ENCODE measurements at regions not wholly inside any gene's neighbourhood (a gene's known extent, or its start where the extent isn't known, plus 50 kb on each side); places are given as distances from the start of the nearest gene placed in this dataset.

GRCh38 chr1:4963251-4963650, 308.8 kb downstream of the AJAP1 start:
- 52 to 54% methylated on average over 8 of the region's 8 CpGs for WGBS, 2 donors
- DNase-seq (ENCODE audit: low spot score in 2 of 2): peak in 1 of 2 donors; percentile 53
- TF ChIP-seq POLR2A (IDR thresholded peaks at IDR 0.05) (no peak), CTCF (IDR thresholded peaks at IDR 0.05) (no peak)
- no peak overlapping the region for H3K4me3 ChIP-seq (ENCODE audit: low read depth, poor library complexity, severe bottlenecking)
- intact Hi-C loops (cut with DNase I; ENCODE audit: low total_unique reads): no loop called here

DNA sequence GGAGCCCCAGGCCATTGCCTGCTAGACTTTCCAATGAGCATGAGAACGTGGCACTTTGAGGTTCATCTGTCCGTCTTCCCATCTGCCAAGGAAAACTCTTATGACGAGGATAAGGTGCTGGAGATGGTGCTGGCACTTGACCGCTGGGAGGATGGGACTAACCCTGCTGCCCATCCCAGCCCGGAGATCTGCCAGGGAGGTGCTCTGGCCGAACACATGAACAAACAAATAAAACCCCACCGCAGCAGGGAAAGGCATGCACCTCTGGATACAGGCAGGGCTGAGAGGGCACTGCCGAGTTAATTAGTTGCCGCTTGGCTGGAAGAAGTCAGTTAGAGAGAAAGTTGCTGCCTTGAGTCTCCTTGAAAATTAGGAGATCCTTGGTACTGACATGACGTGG, 308.4 kb downstream of the AJAP1 start:
- peak in 1 of 2 donors; percentile 79 for DNase-seq (ENCODE audit: low spot score in 2 of 2)
- no peak for TF ChIP-seq POLR2A (IDR thresholded peaks at IDR 0.05)
- TF ChIP-seq CTCF (IDR thresholded peaks at IDR 0.05): no peak
- intact Hi-C loops (cut with DNase I; ENCODE audit: low total_unique reads): no loop called here
- H3K4me3 ChIP-seq (ENCODE audit: low read depth, poor library complexity, severe bottlenecking): no peak overlapping the region
- 77 to 78% methylated on average over 10 of the region's 10 CpGs for WGBS, 2 donors

GRCh38 chr1:4961935-4962645, 307.7 kb downstream of the AJAP1 start:
- intact Hi-C loops (cut with DNase I; ENCODE audit: low total_unique reads): no loop called here
- TF ChIP-seq CTCF (IDR thresholded peaks at IDR 0.05): no peak
- no peak for TF ChIP-seq POLR2A (IDR thresholded peaks at IDR 0.05)
- 85 to 89% methylated on average over 8 of the region's 8 CpGs for WGBS, 2 donors
- DNase-seq (ENCODE audit: low spot score in 2 of 2): peak in 1 of 2 donors; percentile 52
- H3K4me3 ChIP-seq (ENCODE audit: low read depth, poor library complexity, severe bottlenecking): no peak overlapping the region

DNA sequence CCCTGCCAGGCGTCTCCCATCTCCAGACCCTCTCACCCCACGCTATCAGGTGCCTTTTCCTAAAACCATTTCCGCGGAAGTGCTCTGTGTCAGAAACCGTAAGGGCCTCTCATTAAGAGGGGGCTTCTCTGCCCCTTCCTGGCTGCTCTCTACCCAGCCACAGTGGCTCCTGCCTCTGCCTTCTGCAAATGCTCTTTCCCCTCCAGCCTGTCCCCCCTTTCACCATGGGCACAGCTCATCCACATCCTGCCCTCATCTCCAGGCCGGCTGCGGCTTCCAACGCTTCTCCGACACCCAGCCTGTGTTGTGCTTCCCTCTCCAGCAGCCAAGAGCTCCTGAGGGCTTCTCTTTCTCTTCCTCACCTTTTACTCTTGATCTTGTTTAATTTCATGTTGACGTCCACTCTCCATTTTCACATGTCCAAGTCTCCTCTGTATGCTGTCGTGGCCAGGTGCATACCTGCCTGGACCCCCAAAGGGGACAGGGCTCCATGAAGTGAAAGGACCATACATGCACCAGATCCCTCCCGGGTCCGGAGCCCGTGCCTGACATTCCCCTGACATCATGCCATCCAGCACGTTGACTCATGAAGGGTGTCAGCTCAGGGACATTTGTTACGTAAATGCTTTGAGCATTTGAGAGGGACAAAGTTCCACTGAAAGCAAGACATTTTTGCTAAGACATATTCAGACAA, 306.5 kb downstream of the AJAP1 start:
- WGBS, 2 donors: 69 to 82% methylated on average over 16 of the region's 16 CpGs
- TF ChIP-seq POLR2A (IDR thresholded peaks at IDR 0.05) (no peak), CTCF (IDR thresholded peaks at IDR 0.05) (no peak)
- intact Hi-C loops (cut with DNase I; ENCODE audit: low total_unique reads): no loop called here
- H3K4me3 ChIP-seq (ENCODE audit: low read depth, poor library complexity, severe bottlenecking): no peak overlapping the region
- DNase-seq (ENCODE audit: low spot score in 2 of 2): peak in 1 of 2 donors; percentile 81

DNA sequence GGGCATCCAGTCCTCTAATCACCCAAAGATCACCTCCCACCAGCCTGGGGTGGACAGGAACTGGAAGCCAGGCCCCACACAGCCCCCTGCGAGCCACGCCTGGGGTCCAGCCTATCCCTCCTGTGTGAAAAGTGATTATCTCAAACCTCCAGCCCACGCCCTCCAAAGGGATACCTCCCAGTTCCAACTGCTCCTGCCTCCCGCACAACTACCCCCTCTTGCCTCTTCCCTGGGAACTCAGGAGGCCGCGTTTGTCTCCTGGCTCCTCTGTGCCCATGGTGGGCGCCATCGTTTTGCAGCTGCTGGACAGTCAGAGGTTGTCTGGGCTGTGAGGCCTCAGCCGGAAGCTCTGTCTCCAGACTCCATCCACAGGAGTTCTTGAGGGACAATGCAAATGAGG, 305.9 kb downstream of the AJAP1 start:
- DNase-seq (ENCODE audit: low spot score in 2 of 2): peak in 1 of 2 donors; percentile 75
- H3K4me3 ChIP-seq (ENCODE audit: low read depth, poor library complexity, severe bottlenecking): no peak overlapping the region
- intact Hi-C loops (cut with DNase I; ENCODE audit: low total_unique reads): no loop called here
- 91% methylated on average over 9 of the region's 9 CpGs for WGBS, 2 donors
- TF ChIP-seq CTCF (IDR thresholded peaks at IDR 0.05) (no peak), POLR2A (IDR thresholded peaks at IDR 0.05) (no peak)

Measured in lower leg skin (tissue), 4 donors.